ENCODE measurements at regions not wholly inside any gene's neighbourhood (a gene's known extent, or its start where the extent isn't known, plus 50 kb on each side); places are given as distances from the start of the nearest gene placed in this dataset.

DNA sequence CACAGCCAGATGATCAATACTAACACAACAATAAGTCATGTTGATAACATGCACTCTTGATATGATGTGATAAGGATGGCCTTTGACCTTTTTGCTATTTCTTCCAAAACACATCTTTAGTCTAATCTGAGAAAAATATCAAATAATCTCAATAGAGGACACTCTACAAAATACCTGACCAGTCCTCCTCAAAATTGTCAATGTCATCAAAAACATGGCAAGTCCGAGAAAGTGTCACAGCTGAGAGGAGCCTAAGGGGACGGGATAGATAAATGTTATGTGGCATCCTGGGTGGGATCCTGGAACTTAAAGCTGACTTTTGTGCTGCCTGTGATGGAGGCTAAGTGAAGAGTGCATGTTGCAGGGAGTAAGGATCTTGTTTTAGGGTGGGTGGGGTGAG is 699.6 kb upstream of the ADAMTS16 start:
- TF ChIP-seq, protein P1, sequence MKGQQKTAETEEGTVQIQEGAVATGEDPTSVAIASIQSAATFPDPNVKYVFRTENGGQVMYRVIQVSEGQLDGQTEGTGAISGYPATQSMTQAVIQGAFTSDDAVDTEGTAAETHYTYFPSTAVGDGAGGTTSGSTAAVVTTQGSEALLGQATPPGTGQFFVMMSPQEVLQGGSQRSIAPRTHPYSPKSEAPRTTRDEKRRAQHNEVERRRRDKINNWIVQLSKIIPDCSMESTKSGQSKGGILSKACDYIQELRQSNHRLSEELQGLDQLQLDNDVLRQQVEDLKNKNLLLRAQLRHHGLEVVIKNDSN (IDR thresholded peaks at IDR 0.05) = no peak
- no peak for TF ChIP-seq CREB1 (IDR thresholded peaks at IDR 0.05; ENCODE audit: low read depth)
- no peak for TF ChIP-seq EP300 (IDR thresholded peaks at IDR 0.05; ENCODE audit: borderline replicate concordance)
- TF ChIP-seq NFIC (IDR thresholded peaks at IDR 0.05) = no peak
- TF ChIP-seq YY1 (IDR thresholded peaks at IDR 0.05; ENCODE audit: low read depth) = no peak
- no peak for TF ChIP-seq CEBPB (IDR thresholded peaks at IDR 0.05)
- TF ChIP-seq FOXM1 (IDR thresholded peaks at IDR 0.05; ENCODE audit: borderline replicate concordance, low read depth) = no peak
- no peak for TF ChIP-seq EGR1 (IDR thresholded peaks at IDR 0.05)
- TF ChIP-seq RAD21 (IDR thresholded peaks at IDR 0.05; ENCODE audit: low read depth) = no peak
- no peak for TF ChIP-seq TCF12 (IDR thresholded peaks at IDR 0.05; ENCODE audit: low read depth)
- TF ChIP-seq, protein P2, sequence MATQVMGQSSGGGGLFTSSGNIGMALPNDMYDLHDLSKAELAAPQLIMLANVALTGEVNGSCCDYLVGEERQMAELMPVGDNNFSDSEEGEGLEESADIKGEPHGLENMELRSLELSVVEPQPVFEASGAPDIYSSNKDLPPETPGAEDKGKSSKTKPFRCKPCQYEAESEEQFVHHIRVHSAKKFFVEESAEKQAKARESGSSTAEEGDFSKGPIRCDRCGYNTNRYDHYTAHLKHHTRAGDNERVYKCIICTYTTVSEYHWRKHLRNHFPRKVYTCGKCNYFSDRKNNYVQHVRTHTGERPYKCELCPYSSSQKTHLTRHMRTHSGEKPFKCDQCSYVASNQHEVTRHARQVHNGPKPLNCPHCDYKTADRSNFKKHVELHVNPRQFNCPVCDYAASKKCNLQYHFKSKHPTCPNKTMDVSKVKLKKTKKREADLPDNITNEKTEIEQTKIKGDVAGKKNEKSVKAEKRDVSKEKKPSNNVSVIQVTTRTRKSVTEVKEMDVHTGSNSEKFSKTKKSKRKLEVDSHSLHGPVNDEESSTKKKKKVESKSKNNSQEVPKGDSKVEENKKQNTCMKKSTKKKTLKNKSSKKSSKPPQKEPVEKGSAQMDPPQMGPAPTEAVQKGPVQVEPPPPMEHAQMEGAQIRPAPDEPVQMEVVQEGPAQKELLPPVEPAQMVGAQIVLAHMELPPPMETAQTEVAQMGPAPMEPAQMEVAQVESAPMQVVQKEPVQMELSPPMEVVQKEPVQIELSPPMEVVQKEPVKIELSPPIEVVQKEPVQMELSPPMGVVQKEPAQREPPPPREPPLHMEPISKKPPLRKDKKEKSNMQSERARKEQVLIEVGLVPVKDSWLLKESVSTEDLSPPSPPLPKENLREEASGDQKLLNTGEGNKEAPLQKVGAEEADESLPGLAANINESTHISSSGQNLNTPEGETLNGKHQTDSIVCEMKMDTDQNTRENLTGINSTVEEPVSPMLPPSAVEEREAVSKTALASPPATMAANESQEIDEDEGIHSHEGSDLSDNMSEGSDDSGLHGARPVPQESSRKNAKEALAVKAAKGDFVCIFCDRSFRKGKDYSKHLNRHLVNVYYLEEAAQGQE (IDR thresholded peaks at IDR 0.05; ENCODE audit: low read depth) = no peak
- no peak for TF ChIP-seq TEAD4 (IDR thresholded peaks at IDR 0.05)
- TF ChIP-seq, protein P3, sequence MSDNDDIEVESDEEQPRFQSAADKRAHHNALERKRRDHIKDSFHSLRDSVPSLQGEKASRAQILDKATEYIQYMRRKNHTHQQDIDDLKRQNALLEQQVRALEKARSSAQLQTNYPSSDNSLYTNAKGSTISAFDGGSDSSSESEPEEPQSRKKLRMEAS (IDR thresholded peaks at IDR 0.05) = no peak
- TF ChIP-seq ZBTB7A (IDR thresholded peaks at IDR 0.05; ENCODE audit: low read depth) = no peak
- no peak for TF ChIP-seq TAF1 (IDR thresholded peaks at IDR 0.05; ENCODE audit: low read depth)

DNA sequence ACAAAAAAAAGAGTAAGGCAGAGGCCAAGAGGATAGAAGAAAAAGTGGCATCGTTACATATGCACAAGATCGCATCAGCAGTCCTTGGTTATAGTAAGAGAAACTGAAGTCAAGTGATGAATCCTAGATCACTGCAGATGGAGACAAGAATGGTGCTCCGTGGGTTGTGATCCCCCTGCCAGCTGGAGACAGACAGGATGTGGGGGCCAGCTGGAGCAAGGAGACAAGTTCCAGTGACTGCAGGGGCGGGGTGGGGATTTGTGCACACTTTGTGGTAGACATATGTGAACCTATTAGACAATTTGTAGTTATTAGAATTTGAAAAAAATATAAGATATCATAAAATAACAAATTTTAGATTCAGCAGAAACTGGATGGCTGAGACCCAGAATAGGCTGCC is 697.9 kb upstream of the ADAMTS16 start:
- TF ChIP-seq, protein P2 (IDR thresholded peaks at IDR 0.05; ENCODE audit: low read depth) = no peak
- TF ChIP-seq, protein P3 (IDR thresholded peaks at IDR 0.05) = no peak
- no peak for TF ChIP-seq CEBPB (IDR thresholded peaks at IDR 0.05)
- TF ChIP-seq TCF12 (IDR thresholded peaks at IDR 0.05; ENCODE audit: low read depth) = no peak
- TF ChIP-seq, protein P1 (IDR thresholded peaks at IDR 0.05) = no peak
- TF ChIP-seq TEAD4 (IDR thresholded peaks at IDR 0.05) = no peak
- TF ChIP-seq CREB1 (IDR thresholded peaks at IDR 0.05; ENCODE audit: low read depth) = no peak
- TF ChIP-seq NFIC (IDR thresholded peaks at IDR 0.05) = no peak
- TF ChIP-seq ZBTB7A (IDR thresholded peaks at IDR 0.05; ENCODE audit: low read depth) = no peak
- no peak for TF ChIP-seq FOXM1 (IDR thresholded peaks at IDR 0.05; ENCODE audit: borderline replicate concordance, low read depth)
- no peak for TF ChIP-seq RAD21 (IDR thresholded peaks at IDR 0.05; ENCODE audit: low read depth)
- no peak for TF ChIP-seq TAF1 (IDR thresholded peaks at IDR 0.05; ENCODE audit: low read depth)
- TF ChIP-seq EGR1 (IDR thresholded peaks at IDR 0.05) = no peak
- TF ChIP-seq EP300 (IDR thresholded peaks at IDR 0.05; ENCODE audit: borderline replicate concordance) = no peak

DNA sequence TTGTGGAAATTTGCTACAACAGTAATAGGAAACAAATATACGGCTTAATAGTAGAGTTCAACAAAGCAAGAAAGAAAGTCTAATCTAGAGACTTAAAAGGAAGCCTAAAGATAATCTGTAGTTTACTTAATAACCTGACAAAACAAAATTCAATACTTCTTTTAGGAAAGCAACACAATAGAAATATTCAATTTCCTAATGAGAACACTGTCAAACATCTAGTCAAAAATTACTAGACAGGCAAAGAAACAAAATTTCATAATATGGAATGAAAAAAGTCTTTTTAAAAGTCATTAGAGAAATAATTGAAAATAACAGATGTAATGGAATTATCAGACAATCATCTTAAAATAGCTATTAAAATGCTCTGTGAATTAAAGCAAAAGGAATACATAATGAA is 692.5 kb upstream of the ADAMTS16 start:
- TF ChIP-seq RAD21 (IDR thresholded peaks at IDR 0.05; ENCODE audit: low read depth) = no peak
- no peak for TF ChIP-seq CEBPB (IDR thresholded peaks at IDR 0.05)
- TF ChIP-seq EP300 (IDR thresholded peaks at IDR 0.05; ENCODE audit: borderline replicate concordance) = no peak
- no peak for TF ChIP-seq TAF1 (IDR thresholded peaks at IDR 0.05; ENCODE audit: low read depth)
- no peak for TF ChIP-seq ZBTB7A (IDR thresholded peaks at IDR 0.05; ENCODE audit: low read depth)
- TF ChIP-seq TCF12 (IDR thresholded peaks at IDR 0.05; ENCODE audit: low read depth) = no peak
- TF ChIP-seq, protein P1 (IDR thresholded peaks at IDR 0.05) = no peak
- no peak for TF ChIP-seq YY1 (IDR thresholded peaks at IDR 0.05; ENCODE audit: low read depth)
- TF ChIP-seq FOXM1 (IDR thresholded peaks at IDR 0.05; ENCODE audit: borderline replicate concordance, low read depth) = no peak
- no peak for TF ChIP-seq TEAD4 (IDR thresholded peaks at IDR 0.05)
- no peak for TF ChIP-seq EGR1 (IDR thresholded peaks at IDR 0.05)
- TF ChIP-seq, protein P2 (IDR thresholded peaks at IDR 0.05; ENCODE audit: low read depth) = no peak
- TF ChIP-seq, protein P3 (IDR thresholded peaks at IDR 0.05) = no peak
- TF ChIP-seq CREB1 (IDR thresholded peaks at IDR 0.05; ENCODE audit: low read depth) = no peak
- TF ChIP-seq NFIC (IDR thresholded peaks at IDR 0.05) = no peak

All from Ishikawa (cell line).